ENCODE measurements at regions not wholly inside any gene's neighbourhood (a gene's known extent, or its start where the extent isn't known, plus 50 kb on each side); places are given as distances from the start of the nearest gene placed in this dataset.

- no peak for DNase-seq
Measured at GRCh38 chr7:52877240-52877639, 158.2 kb upstream of the POM121L12 start.

GRCh38 chr7:52876402-52876801 is 159.0 kb upstream of the POM121L12 start:
- DNase-seq, result no peak

DNA sequence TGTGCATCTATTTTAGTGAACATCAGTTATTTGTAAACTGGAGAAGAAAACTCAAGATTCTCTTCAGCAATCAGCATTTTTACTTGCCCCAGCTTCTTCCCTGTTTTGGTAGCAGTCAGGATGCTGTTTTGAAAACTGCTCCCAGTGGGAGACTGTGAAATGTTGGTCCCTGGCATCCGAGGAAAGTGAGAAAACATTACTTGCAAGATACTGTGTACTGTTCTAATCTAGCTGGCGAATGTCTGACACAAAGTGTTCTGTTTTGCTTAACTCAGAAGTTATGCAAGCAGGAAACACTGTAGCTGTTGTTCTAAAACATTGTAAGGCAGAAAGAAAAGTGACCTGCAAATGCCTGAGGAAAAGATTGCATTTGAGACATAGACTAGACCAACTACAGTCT is 171.8 kb upstream of the POM121L12 start:
- no peak for DNase-seq

DNA sequence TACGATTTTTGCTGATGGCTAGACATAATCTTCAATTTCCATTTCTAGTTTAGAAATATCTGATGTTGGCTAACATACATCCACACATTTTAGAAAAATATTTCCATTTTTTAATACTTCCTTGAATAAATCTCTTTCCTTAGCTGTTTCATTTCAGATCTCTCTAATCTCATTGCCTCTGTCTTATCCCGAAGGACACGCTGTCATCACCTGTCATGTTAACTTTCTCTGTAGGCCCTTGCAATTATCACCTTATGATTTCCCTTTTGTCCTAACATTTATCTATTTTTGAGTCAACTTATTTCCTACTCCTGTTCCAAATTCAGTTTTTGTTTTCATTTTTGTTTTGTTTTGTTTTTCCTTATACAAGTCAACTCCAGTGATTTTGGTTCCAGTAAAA is 173.1 kb upstream of the POM121L12 start:
- no peak for DNase-seq

DNA sequence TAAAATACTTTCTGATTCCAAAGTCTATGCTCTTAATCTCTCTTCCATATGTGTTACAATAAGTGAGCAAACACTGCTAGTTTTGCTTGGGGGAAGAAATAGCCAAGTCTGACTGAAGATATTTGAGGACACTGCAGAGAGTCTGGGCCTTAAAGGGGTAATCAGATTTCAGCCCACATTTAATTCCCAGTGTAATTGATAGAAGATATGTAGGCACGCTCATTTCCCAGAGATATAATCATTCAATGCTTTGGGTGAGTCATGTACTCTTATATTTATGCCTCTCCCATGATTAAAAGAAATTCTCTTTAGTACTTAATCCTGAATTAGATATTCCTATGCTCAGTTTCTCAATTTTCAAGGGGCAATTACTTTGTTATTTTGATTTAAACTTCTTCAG is 178.1 kb upstream of the POM121L12 start:
- DNase-seq, result no peak

- DNase-seq, result no peak
Measured at GRCh38 chr7:52854681-52855080, 180.8 kb upstream of the POM121L12 start.

- no peak for DNase-seq
Measured at GRCh38 chr7:52851547-52851946, 183.9 kb upstream of the POM121L12 start.

- DNase-seq, result no peak
Measured at GRCh38 chr7:52843436-52843835, 192.0 kb upstream of the POM121L12 start.

GRCh38 chr7:52842202-52842900 is 193.1 kb upstream of the POM121L12 start:
- DNase-seq, result no peak

- no peak for DNase-seq
Measured at GRCh38 chr7:52838981-52839411, 196.4 kb upstream of the POM121L12 start.

- DNase-seq, result no peak
Measured at GRCh38 chr7:52831321-52831720, 204.1 kb upstream of the POM121L12 start.

GRCh38 chr7:52830801-52831200 is 204.6 kb upstream of the POM121L12 start:
- no peak for DNase-seq

DNA sequence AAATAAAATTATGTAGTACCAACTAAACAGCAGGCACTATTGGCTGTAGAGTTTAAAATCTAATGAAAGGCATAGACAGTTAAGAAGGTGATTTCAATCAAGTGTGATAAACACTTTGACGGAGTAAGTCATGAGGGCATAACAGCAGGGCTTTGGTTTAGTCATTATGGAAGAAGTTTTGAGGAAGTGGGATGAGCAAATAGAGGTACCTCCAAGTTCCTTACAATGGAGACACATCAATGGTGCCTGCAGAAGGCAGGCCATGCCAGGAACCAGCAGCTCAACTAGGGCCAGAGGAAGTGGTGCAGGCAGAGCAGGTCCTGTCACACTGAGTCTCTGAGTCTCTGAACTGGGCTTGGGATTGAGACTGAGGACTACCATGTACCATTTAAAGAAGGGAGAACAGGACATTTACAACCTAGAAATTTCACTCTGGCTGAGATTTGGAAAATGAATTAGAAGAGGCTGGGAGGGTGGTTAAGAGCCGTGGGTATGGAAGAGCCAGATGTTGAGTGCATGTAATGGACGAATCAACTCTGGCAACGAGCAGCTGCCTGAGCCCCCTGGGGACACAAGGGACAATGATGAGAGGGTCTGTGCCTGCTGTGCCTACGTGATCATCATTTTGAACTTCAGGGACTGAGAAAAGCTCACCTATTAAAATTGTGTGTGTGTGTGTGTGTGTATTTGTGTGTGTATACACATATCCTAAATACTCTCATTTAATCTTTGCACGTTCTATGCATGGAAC is 208.7 kb upstream of the POM121L12 start:
- peak in 3 of 14 donors; percentile 5 to 20 (median 18) for DNase-seq

- DNase-seq, result no peak
Measured at GRCh38 chr7:52825611-52826010, 209.8 kb upstream of the POM121L12 start.

DNA sequence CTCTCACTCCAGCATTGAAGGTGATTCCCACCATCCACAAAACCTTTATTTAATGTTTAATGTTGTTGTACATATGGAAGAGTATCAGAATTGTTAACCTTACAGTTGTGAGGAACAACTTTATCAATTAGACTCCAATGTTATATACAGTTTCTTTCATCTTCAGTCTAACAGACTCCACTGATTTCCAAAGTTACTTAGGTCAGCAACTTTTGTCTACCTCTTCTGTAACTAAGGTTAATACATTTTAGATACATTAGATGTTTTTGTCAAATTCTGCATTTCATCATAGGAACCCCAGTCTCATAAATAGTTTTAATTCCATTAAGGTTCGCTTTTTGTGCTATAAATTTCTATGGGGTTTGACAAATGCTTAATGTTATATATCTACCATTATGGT is 223.9 kb upstream of the POM121L12 start:
- no peak for DNase-seq

DNA sequence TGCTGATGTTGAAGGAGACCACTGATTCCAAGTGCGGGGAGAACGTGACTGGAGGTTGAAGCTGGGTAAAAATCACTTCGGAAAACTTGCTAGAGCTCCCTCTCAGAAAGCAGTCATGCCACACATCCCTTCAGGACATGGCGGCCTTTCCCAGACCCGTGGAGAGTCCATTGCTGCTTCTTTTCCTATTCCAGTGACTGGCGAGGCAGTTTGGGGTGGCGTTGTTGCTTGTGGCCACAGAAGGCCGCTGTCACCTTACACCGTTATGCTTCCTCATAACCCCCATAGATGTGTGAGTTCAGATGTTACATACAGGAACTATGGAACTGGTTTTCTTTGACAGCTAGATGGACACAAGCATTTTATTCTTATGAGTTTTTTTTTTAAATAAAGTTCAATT is 235.6 kb upstream of the POM121L12 start:
- no peak for DNase-seq

DNA sequence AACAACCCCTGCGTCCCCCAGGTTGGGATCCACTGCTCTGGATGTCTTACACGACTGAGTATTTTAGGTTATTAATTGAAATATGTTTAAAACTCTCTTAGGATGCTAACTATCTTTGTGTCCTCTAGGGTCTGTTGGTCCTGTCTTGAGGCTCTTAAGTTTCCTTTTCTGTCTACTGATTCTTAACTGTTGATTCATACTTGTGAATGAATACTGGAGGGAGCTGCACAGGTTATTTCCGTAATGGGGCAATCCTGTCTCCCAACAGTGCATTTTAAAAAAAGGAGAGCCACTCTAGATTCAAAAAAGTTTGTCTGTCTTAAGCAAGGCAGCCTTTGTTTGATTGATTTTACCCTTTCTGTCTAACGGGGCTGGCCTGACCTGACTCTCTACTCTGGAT is 237.6 kb upstream of the POM121L12 start:
- no peak for DNase-seq

GRCh38 chr7:52794621-52795020 is 240.8 kb upstream of the POM121L12 start:
- no peak for DNase-seq

- DNase-seq, result no peak
Measured at GRCh38 chr7:52791176-52791700, 244.2 kb upstream of the POM121L12 start.

DNA sequence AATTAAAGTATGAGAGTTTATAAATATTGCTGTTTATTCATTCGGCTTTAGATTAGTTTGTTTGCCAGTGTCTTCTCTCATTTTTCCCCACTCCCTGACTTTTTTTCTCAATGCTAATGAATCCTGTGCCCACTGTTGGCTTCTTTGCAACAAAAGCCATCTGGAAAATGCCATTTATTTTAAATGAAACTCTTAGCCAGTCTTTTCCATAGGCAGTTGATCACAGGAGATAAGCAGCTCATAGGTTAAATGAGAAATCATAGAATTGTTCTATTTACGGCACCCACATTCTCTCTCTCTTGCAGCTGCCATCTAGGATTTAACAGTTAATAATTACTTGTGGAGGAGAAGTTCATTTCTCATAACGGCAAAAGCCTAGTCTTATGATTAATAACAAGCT is 249.3 kb upstream of the POM121L12 start:
- no peak for DNase-seq

- DNase-seq, result no peak
Measured at GRCh38 chr7:52782348-52782747, 253.1 kb upstream of the POM121L12 start.

DNA sequence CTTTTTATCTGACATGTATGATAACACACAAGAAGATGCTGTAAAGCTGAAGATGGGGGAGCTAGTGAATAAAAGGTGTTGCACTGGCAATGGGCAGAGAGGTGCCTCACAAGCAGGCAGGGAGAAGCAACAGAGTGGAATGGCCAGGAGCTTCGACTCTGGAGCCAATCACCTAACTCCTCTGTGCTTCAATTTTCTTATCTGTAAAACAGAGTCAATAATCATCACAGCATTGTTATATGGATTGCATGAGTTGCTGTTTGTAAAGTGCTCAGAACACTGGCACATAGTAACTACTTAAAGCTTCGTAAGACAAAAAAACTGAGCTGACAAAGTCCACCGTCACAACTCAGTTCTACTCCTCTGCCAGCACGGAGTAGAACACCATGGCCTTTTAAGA is 254.2 kb upstream of the POM121L12 start:
- DNase-seq, result no peak

DNA sequence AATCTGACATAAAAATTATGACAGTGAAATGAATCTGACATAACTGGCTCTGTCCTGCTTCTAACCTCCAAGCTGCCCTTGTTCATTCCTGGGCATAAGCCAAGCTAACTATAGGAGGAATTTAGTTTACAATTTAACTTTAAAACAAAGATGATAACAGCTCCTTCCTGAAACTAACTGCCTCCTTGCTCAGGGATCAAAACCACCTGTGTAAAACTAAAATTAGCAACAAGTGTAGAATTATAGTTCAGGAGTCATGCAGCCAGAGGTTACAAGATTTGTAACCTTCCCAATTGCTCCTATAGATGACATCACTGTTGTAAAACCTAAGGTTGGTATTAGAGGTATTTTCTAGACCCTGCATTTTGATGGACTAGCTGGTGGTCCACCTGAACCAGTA is 256.4 kb upstream of the POM121L12 start:
- no peak for DNase-seq

Measured in C1 segment of cervical spinal cord (tissue), 14 donors.